ENCODE measurements at regions not wholly inside any gene's neighbourhood (a gene's known extent, or its start where the extent isn't known, plus 50 kb on each side); places are given as distances from the start of the nearest gene placed in this dataset.

DNA sequence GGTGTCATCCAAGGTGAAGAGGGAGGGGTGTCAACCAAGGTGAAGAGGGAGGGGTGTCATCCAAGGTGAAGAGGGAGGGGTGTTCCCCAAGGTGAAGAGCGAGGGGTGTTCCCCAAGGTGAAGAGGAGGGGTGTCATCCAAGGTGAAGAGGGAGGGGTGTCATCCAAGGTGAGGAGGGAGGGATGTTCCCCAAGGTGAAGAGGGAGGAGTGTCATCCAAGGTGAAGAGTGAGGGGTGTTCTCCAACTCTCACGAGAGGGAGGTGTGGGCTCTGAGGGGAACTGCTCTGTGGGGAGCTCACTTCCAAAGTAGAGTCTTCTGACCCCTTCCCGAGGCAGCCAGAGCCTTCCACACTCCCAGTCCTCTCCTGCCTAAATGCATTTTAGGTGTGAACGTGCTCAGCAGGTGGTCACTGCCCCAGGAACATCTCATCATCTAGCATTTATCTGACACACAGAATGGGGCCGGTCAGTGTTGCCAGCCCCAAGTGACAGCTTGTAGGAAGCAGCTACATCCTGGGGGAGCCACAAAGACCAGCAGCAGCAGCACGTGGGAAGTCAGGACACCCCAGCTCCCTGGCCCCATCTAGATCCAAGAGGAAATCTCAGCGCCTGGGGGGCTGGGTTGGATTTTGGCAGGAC is 323.8 kb downstream of the GLRX3 start:
- TF ChIP-seq, protein P1, sequence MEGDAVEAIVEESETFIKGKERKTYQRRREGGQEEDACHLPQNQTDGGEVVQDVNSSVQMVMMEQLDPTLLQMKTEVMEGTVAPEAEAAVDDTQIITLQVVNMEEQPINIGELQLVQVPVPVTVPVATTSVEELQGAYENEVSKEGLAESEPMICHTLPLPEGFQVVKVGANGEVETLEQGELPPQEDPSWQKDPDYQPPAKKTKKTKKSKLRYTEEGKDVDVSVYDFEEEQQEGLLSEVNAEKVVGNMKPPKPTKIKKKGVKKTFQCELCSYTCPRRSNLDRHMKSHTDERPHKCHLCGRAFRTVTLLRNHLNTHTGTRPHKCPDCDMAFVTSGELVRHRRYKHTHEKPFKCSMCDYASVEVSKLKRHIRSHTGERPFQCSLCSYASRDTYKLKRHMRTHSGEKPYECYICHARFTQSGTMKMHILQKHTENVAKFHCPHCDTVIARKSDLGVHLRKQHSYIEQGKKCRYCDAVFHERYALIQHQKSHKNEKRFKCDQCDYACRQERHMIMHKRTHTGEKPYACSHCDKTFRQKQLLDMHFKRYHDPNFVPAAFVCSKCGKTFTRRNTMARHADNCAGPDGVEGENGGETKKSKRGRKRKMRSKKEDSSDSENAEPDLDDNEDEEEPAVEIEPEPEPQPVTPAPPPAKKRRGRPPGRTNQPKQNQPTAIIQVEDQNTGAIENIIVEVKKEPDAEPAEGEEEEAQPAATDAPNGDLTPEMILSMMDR (optimal IDR thresholded peaks at IDR 0.05 in 1 of 3, IDR thresholded peaks at IDR 0.05 in 1 of 3, conservative IDR thresholded peaks at IDR 0.05 in 1 of 3; ENCODE audit: extremely low read depth in 1 of 3, insufficient read depth in 2 of 3, low read length in 3 of 3), result no peak
- TF ChIP-seq EZH2 (IDR thresholded peaks at IDR 0.05; ENCODE audit: low read length), result no peak
